ENCODE measurements at regions not wholly inside any gene's neighbourhood (a gene's known extent, or its start where the extent isn't known, plus 50 kb on each side); places are given as distances from the start of the nearest gene placed in this dataset.

DNA sequence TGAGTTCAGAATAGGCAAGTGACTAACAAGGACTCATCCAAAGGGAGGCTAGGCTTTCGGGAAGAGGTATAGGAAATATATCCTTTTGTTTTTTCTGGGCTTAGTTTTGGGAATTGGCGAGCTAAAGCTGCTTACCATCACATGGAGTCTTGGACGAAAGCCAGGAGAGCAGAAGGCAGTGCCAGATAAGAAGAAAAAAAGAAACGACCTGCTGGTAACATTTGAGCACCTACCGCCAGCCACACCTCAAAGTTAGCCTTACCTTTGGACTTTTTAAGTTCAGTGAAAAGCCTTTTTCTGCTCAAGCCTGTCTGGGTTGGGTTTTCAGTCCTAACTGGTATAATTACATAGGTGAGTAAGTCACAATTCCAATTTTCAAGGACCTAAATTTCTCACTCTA lies 85.1 kb upstream of the LCORL start:
- Histone ChIP-seq H3K4me3 (replicated peaks in 1 of 3; ENCODE audit: insufficient read depth in 1 of 3, low read depth in 2 of 3, low read length in 3 of 3) (no peak overlapping the region), H3K27me3 (ENCODE audit: control insufficient read depth in 1 of 2, insufficient read depth in 2 of 2, low read length in 2 of 2) (no peaks in the 10 kb centered on the region; a peak in 1 of 5 replicates), H4K20me1 (ENCODE audit: insufficient read depth, low read length) (no peaks in the 10 kb centered on the region), H3K9me3 (ENCODE audit: low read length) (no peaks in the 10 kb centered on the region), H3K4me2 (ENCODE audit: low read depth, low read length) (no peak overlapping the region), H3K27ac (ENCODE audit: extremely low read length, insufficient read depth, low read length) (no peak overlapping the region), H3K79me2 (ENCODE audit: insufficient read depth, low read length) (no peaks in the 10 kb centered on the region), H3K4me1 (ENCODE audit: insufficient read depth, low read length) (no peaks in the 10 kb centered on the region), H2AFZ (ENCODE audit: low read length) (no peak overlapping the region), H3K36me3 (replicated peaks in 1 of 2; ENCODE audit: control insufficient read depth in 1 of 2, insufficient read depth in 2 of 2, low read length in 2 of 2) (no peaks in the 10 kb centered on the region), H3K9ac (ENCODE audit: insufficient read depth, low read depth, low read length) (no peak overlapping the region)
- FAIRE-seq (no peak), ATAC-seq (no peak), DNase-seq (ENCODE audit: low spot score) (no peak)
- 1% methylated on average over 5 of the region's 5 CpGs for WGBS (ENCODE audit: low lambda C conversion rate)
- no TSS peak for BruUV-seq (replicated peaks)
- in situ Hi-C loops (cut with HindIII; ENCODE audit: extremely low pct_ligation_motif_present, low pct_unique_long_range_greater_than_20kb), result no loop called here
- TF ChIP-seq IRX3 (CRISPR knock-in tag; IDR thresholded peaks at IDR 0.05; ENCODE audit: borderline replicate concordance, low read depth) (no peak), SKI (IDR thresholded peaks at IDR 0.05; ENCODE audit: partially characterized antibody) (no peak), JUNB (CRISPR knock-in tag; IDR thresholded peaks at IDR 0.05; ENCODE audit: borderline replicate concordance) (no peak), POGZ (CRISPR knock-in tag; IDR thresholded peaks at IDR 0.05) (no peak), ZNF33A (CRISPR knock-in tag; IDR thresholded peaks at IDR 0.05; ENCODE audit: borderline replicate concordance) (no peak), ZKSCAN5 (CRISPR knock-in tag; IDR thresholded peaks at IDR 0.05) (no peak), KLF6 (CRISPR knock-in tag; IDR thresholded peaks at IDR 0.05) (no peak), ZNF768 (CRISPR knock-in tag; IDR thresholded peaks at IDR 0.05) (no peak)
- ChIA-PET POLR2A (no interaction called here), CTCF (ENCODE audit: low intra/inter-chr PET ratio, low total read pairs) (no interaction called here)
- intact Hi-C loops (cut with micrococcal nuclease; ENCODE audit: unreplicated experiment), result no loop called here

GRCh38 chr4:18105030-18106011 lies 83.8 kb upstream of the LCORL start:
- no peak overlapping the region for H3K27ac ChIP-seq (ENCODE audit: extremely low read length, insufficient read depth, low read length)
- H3K9ac ChIP-seq (ENCODE audit: insufficient read depth, low read depth, low read length), result no peak overlapping the region
- no peak for FAIRE-seq
- no peak overlapping the region for H3K4me2 ChIP-seq (ENCODE audit: low read depth, low read length)
- H3K4me3 ChIP-seq (replicated peaks in 1 of 3; ENCODE audit: insufficient read depth in 1 of 3, low read depth in 2 of 3, low read length in 3 of 3), result no peak overlapping the region
- POLR2A ChIA-PET, result no interaction called here
- no peak for DNase-seq (ENCODE audit: low spot score)
- no TSS peak for BruUV-seq (replicated peaks)
- no peak overlapping the region for H2AFZ ChIP-seq (ENCODE audit: low read length)
- no peaks in the 10 kb centered on the region for H4K20me1 ChIP-seq (ENCODE audit: insufficient read depth, low read length)
- in situ Hi-C loops (cut with HindIII; ENCODE audit: extremely low pct_ligation_motif_present, low pct_unique_long_range_greater_than_20kb) (no loop called here), intact Hi-C loops (cut with micrococcal nuclease; ENCODE audit: unreplicated experiment) (no loop called here)
- H3K9me3 ChIP-seq (ENCODE audit: low read length), result no peaks in the 10 kb centered on the region
- ATAC-seq, result no peak
- H3K36me3 ChIP-seq (replicated peaks in 1 of 2; ENCODE audit: control insufficient read depth in 1 of 2, insufficient read depth in 2 of 2, low read length in 2 of 2), result no peaks in the 10 kb centered on the region
- WGBS (ENCODE audit: low lambda C conversion rate), result 0% methylated on average over 4 of the region's 4 CpGs
- CTCF ChIA-PET (ENCODE audit: low intra/inter-chr PET ratio, low total read pairs), result no interaction called here
- H3K27me3 ChIP-seq (ENCODE audit: control insufficient read depth in 1 of 2, insufficient read depth in 2 of 2, low read length in 2 of 2), result no peaks in the 10 kb centered on the region; a peak in 1 of 5 replicates
- no peaks in the 10 kb centered on the region for H3K4me1 ChIP-seq (ENCODE audit: insufficient read depth, low read length)
- no peaks in the 10 kb centered on the region for H3K79me2 ChIP-seq (ENCODE audit: insufficient read depth, low read length)
- TF ChIP-seq ZMYM2 (CRISPR knock-in tag; IDR thresholded peaks at IDR 0.05) (no peak), ZNF780A (CRISPR knock-in tag; IDR thresholded peaks at IDR 0.05) (no peak), HNF1B (CRISPR knock-in tag; IDR thresholded peaks at IDR 0.05) (no peak), HOXA7 (CRISPR knock-in tag; IDR thresholded peaks at IDR 0.05) (no peak)
- TF ChIP-seq, protein P1, sequence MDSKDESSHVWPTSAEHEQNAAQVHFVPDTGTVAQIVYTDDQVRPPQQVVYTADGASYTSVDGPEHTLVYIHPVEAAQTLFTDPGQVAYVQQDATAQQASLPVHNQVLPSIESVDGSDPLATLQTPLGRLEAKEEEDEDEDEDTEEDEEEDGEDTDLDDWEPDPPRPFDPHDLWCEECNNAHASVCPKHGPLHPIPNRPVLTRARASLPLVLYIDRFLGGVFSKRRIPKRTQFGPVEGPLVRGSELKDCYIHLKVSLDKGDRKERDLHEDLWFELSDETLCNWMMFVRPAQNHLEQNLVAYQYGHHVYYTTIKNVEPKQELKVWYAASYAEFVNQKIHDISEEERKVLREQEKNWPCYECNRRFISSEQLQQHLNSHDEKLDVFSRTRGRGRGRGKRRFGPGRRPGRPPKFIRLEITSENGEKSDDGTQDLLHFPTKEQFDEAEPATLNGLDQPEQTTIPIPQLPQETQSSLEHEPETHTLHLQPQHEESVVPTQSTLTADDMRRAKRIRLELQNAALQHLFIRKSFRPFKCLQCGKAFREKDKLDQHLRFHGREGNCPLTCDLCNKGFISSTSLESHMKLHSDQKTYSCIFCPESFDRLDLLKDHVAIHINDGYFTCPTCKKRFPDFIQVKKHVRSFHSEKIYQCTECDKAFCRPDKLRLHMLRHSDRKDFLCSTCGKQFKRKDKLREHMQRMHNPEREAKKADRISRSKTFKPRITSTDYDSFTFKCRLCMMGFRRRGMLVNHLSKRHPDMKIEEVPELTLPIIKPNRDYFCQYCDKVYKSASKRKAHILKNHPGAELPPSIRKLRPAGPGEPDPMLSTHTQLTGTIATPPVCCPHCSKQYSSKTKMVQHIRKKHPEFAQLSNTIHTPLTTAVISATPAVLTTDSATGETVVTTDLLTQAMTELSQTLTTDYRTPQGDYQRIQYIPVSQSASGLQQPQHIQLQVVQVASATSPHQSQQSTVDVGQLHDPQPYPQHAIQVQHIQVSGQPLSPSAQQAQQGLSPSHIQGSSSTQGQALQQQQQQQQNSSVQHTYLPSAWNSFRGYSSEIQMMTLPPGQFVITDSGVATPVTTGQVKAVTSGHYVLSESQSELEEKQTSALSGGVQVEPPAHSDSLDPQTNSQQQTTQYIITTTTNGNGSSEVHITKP (CRISPR knock-in tag; IDR thresholded peaks at IDR 0.05; ENCODE audit: low read depth), result no peak

Measured in HepG2 (cell line).